Ectodermal cell (in vitro differentiated cells): ENCODE measurements at regions not wholly inside any gene's neighbourhood (a gene's known extent, or its start where the extent isn't known, plus 50 kb on each side); places are given as distances from the start of the nearest gene placed in this dataset.

Source experiments
- H3K27ac ChIP-seq: 2 replicates; pipeline ENCODE4 v1.7.0; 2013; ENCODE audit warnings: mild to moderate bottlenecking, low read depth, low read length; ENCODE audit not compliant: insufficient read depth, poor library complexity, severe bottlenecking
- H3K27me3 ChIP-seq: 2 replicates; pipeline ENCODE4 v1.7.0; 2013; ENCODE audit warnings: mild to moderate bottlenecking, low read length; ENCODE audit not compliant: insufficient read depth, control insufficient read depth, poor library complexity, severe bottlenecking
- H3K36me3 ChIP-seq: one replicate; pipeline ENCODE4 v1.7.0; 2013; ENCODE audit warnings: low read length; ENCODE audit not compliant: control insufficient read depth, insufficient read depth
- H3K4me1 ChIP-seq: one replicate; pipeline ENCODE4 v1.7.0; 2013; ENCODE audit warnings: low read length; ENCODE audit not compliant: control insufficient read depth, insufficient read depth
- H3K4me3 ChIP-seq: 2 replicates; pipeline ENCODE4 v1.7.0; 2013; ENCODE audit warnings: low read depth, low read length, control low read depth; ENCODE audit not compliant: insufficient read depth
- H3K9me3 ChIP-seq: 2 replicates; pipeline ENCODE4 v1.7.0; 2013; ENCODE audit warnings: mild to moderate bottlenecking, low read length, moderate library complexity; ENCODE audit not compliant: control insufficient read depth
- WGBS, 2 experiments: methylation state at CpG; one replicate each; pipeline ENCODE4 v1.1.7; 2013; ENCODE audit warnings: missing lambda C conversion rate in 2 of 2; 5-methylcytosine and 5-hydroxymethylcytosine counted together

DNA sequence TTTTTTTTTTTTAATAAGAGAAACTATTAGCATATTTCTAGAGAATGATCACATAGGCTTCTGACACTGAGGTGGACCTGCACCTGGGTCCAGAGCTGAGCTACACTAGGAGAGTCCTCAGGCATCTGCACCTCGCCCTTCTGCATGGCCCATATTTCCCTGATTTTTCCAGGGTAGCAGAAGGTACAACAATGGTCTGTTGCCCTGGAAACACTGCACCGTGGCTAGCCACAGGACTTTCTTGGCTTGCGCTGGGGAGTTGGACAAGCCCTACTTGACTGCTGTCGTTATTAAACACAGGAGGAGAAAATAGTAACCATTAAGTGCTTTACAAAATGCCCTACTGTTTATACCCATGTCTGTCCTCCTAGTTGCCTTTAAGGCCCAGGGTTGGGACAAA, 615.7 kb upstream of the MEF2C start:
- WGBS, 2 experiments = 91 to 97% methylated on average over 4 of the region's 4 CpGs
- H3K27ac ChIP-seq = no peak overlapping the region
- H3K36me3 ChIP-seq = no peaks in the 10 kb centered on the region
- H3K27me3 ChIP-seq = no peaks in the 10 kb centered on the region
- H3K4me1 ChIP-seq = no peaks in the 10 kb centered on the region
- H3K4me3 ChIP-seq = no peak overlapping the region
- no peaks in the 10 kb centered on the region for H3K9me3 ChIP-seq

GRCh38 chr5:89493414-89493813, 610.4 kb upstream of the MEF2C start:
- no peaks in the 10 kb centered on the region for H3K9me3 ChIP-seq
- H3K27ac ChIP-seq = no peak overlapping the region
- H3K27me3 ChIP-seq = no peaks in the 10 kb centered on the region
- no peaks in the 10 kb centered on the region for H3K36me3 ChIP-seq
- no peaks in the 10 kb centered on the region for H3K4me1 ChIP-seq
- WGBS, 2 experiments = 91 to 96% methylated on average over 1 of the region's 1 CpG
- no peak overlapping the region for H3K4me3 ChIP-seq

DNA sequence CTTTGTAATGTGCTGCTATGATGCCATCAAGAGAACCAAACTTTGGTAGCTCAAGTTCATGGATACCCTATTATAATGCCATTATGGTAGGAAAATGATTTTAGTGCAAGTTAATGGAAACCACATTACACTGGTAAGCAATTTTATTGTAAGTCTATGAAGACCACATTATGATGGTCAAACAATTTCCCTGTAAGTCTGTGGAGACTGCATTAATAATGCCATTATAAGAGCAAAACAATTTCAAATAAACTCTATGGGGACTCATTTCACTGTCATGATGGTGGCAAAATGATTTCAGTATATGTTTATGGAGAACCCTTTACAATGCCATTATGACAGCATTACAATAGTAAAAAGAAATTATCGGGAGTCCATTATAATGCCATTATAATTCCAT, 602.0 kb upstream of the MEF2C start:
- Histone ChIP-seq H3K36me3 (no peaks in the 10 kb centered on the region), H3K27ac (no peak overlapping the region)
- WGBS, 2 experiments = no CpG with 5 or more reads among the region's 1 CpG

DNA sequence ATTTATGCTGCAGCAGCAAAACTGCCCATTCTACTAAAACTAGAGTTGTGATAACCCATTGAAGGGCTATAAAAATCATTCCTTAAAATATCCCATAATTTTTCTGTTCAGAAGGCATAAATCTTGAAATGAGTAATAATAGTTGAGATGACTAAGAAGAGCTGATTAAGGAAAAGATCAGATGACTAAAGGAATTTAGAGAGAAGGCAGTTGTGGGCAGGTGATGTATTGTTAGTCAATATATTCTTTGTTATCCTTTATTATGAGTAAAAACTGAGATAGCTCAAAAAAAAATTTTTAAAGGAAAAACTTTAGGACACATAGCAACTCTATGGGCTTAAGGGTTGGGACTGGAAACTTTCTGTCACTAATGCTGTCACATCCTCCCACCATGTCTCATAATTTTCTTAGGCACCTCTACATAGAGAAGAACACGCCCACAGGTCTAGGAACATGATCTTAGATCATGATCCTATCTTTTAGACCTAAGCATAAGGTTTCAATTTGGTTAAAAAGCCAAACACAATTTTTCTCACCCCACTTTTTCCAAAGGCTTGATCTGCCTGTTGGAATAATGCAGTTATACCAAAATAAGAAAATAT, 597.5 kb upstream of the MEF2C start:
- no peaks in the 10 kb centered on the region for H3K4me1 ChIP-seq
- no peaks in the 10 kb centered on the region for H3K36me3 ChIP-seq
- H3K27ac ChIP-seq = no peak overlapping the region
- no peaks in the 10 kb centered on the region for H3K9me3 ChIP-seq
- H3K27me3 ChIP-seq = no peaks in the 10 kb centered on the region
- 88 to 100% methylated on average over 1 of the region's 1 CpG for WGBS, 2 experiments
- H3K4me3 ChIP-seq = no peak overlapping the region

More for the DNA sequence above, 602.0 kb upstream of the MEF2C start:
- Histone ChIP-seq H3K27me3 (no peaks in the 10 kb centered on the region), H3K9me3 (no peaks in the 10 kb centered on the region), H3K4me1 (no peaks in the 10 kb centered on the region), H3K4me3 (no peak overlapping the region)

DNA sequence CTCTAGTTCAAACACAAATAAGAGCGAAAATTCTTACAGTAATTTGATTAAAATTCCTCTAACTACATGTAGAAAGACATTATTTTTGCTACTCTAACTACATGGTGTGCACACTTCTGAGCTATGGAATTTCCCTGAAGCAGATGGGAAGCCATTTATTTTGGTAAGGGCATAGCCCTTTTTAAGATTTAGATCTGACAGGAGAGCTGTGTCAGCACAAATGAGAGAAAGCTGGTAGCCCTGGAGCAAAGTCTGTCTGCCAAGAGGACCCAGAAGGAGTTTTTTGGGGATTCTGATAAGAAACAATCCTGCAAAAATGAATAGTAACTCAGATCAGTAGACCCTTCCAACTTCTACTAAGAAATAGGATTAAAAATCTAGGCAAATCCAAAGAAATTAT, 595.9 kb upstream of the MEF2C start:
- no peaks in the 10 kb centered on the region for H3K9me3 ChIP-seq
- no peak overlapping the region for H3K4me3 ChIP-seq
- H3K27me3 ChIP-seq = no peaks in the 10 kb centered on the region
- H3K36me3 ChIP-seq = no peaks in the 10 kb centered on the region
- no peak overlapping the region for H3K27ac ChIP-seq
- no peaks in the 10 kb centered on the region for H3K4me1 ChIP-seq
- 91% methylated on average over 1 of the region's 1 CpG; no CpG with 5 or more reads in 1 of the 2 experiments for WGBS, 2 experiments

DNA sequence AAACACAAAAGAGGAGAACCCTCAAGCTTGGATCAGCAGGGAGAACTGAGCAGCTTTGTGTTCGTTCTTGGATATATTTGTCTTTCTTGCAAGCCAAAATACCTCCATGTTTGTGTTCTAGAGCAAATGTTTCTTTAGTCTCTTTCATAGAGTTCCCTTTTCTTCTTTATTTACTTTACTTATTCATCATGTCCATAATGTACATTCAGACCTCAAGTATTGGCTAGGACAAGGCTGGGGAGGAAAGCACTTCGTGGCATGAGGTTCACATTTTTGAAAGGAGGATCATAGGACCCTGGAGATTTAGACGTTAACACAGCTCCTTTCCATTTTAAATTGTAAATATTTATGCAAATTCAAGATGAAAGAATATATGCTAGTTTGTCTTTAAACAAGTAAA, 590.2 kb upstream of the MEF2C start:
- Histone ChIP-seq H3K9me3 (no peaks in the 10 kb centered on the region), H3K27ac (no peak overlapping the region), H3K36me3 (no peaks in the 10 kb centered on the region), H3K4me3 (no peak overlapping the region), H3K4me1 (no peaks in the 10 kb centered on the region), H3K27me3 (no peaks in the 10 kb centered on the region)
- 98 to 100% methylated on average over 1 to 3 of the region's 3 CpGs for WGBS, 2 experiments

DNA sequence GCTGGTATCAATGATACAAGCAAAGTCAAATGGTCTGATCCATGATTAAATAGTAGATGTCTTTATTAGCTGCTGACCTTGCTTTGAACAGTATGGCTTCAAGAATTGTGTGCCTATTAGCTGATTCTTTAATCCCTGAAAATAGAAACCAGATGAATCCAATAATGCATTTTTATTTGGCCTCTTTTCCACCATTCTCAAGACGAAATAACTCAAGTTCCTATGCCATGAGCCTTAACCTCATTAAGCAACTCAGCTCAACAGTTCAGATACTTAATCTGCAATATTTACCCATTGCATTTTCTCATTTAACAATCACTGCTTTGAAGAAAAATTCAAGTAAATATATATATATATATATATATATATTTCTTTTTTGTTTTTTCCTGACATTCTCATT, 588.6 kb upstream of the MEF2C start:
- 89 to 93% methylated on average over 1 of the region's 1 CpG for WGBS, 2 experiments
- H3K27me3 ChIP-seq = no peaks in the 10 kb centered on the region
- no peaks in the 10 kb centered on the region for H3K36me3 ChIP-seq
- no peak overlapping the region for H3K4me3 ChIP-seq
- no peaks in the 10 kb centered on the region for H3K4me1 ChIP-seq
- no peak overlapping the region for H3K27ac ChIP-seq
- no peaks in the 10 kb centered on the region for H3K9me3 ChIP-seq

GRCh38 chr5:89471115-89471514, 588.1 kb upstream of the MEF2C start:
- H3K4me3 ChIP-seq = no peak overlapping the region
- no peaks in the 10 kb centered on the region for H3K9me3 ChIP-seq
- no peaks in the 10 kb centered on the region for H3K27me3 ChIP-seq
- H3K4me1 ChIP-seq = no peaks in the 10 kb centered on the region
- H3K27ac ChIP-seq = no peak overlapping the region
- H3K36me3 ChIP-seq = no peaks in the 10 kb centered on the region

DNA sequence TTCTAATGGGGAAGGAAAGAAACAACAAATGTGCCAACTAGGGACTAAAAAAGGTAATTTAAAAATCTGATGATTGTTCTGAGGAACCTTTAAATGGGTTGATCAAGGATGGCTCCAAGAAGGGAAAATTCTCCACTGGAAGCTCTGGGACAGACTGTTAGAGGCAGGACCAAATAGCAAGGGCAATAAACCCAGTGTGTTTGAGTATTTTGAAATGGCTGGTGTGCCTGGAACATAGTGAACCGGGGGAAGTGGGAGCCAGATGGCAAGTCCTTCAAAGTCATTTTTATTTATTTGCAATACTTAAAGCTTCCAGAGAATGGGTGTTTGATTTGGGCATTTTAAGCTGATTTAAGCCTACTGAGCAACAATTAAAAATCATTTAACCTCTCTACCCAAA, 587.7 kb upstream of the MEF2C start:
- no peaks in the 10 kb centered on the region for H3K27me3 ChIP-seq
- 60 to 86% methylated on average over 1 of the region's 1 CpG for WGBS, 2 experiments
- H3K4me3 ChIP-seq = no peak overlapping the region
- H3K4me1 ChIP-seq = no peaks in the 10 kb centered on the region
- no peaks in the 10 kb centered on the region for H3K9me3 ChIP-seq
- no peaks in the 10 kb centered on the region for H3K36me3 ChIP-seq
- no peak overlapping the region for H3K27ac ChIP-seq

- 94 to 96% methylated on average over 1 of the region's 1 CpG for WGBS, 2 experiments
- H3K27me3 ChIP-seq = no peaks in the 10 kb centered on the region
Observed at GRCh38 chr5:89458332-89458656, 575.3 kb upstream of the MEF2C start.

More at GRCh38 chr5:89458332-89458656, 575.3 kb upstream of the MEF2C start:
- no peaks in the 10 kb centered on the region for H3K9me3 ChIP-seq
- no peaks in the 10 kb centered on the region for H3K4me1 ChIP-seq
- H3K36me3 ChIP-seq = no peaks in the 10 kb centered on the region
- no peak overlapping the region for H3K27ac ChIP-seq
- H3K4me3 ChIP-seq = no peak overlapping the region
